ENCODE measurements at regions not wholly inside any gene's neighbourhood (a gene's known extent, or its start where the extent isn't known, plus 50 kb on each side); places are given as distances from the start of the nearest gene placed in this dataset.

DNA sequence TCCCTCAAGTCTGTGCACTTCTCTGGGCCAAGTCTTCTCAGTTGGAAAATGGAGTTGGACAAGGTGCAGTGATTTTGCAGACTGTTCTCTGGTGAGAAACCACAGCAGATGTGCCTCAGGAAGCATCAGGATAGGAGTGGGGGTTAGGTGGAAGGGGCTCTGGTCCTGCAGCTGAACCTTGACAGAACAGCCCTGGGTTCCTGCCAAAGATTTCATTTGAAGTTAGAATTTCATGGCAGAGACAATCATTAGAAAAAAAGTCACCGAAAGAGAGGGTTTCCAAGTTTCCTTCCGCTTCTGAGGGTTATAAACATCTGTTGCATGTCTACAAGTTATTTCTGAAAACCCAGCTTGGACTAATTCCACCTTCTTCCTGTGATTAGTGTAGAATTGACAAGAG is 80.4 kb upstream of the IRX3 start:
- intact Hi-C loops (cut with DNase I), result no loop called here
- WGBS, 2 donors, result 70 to 79% methylated on average over 2 of the region's 2 CpGs
- H3K9me3 ChIP-seq, result no peaks in the 10 kb centered on the region
- no peaks in the 10 kb centered on the region for H3K4me1 ChIP-seq
- no peak for DNase-seq
- no peak overlapping the region for H3K27ac ChIP-seq
- TF ChIP-seq POLR2A (IDR thresholded peaks at IDR 0.05), result no peak
- TF ChIP-seq CTCF (IDR thresholded peaks at IDR 0.05), result no peak
- peaks cover 0 to 47% (median 0%) of the 10 kb centered on the region in 4 donors for H3K27me3 ChIP-seq
- no peak overlapping the region for H3K4me3 ChIP-seq
- H3K36me3 ChIP-seq, result no peaks in the 10 kb centered on the region

GRCh38 chr16:54365990-54366634 is 79.5 kb upstream of the IRX3 start:
- TF ChIP-seq POLR2A (IDR thresholded peaks at IDR 0.05), result no peak
- TF ChIP-seq CTCF (IDR thresholded peaks at IDR 0.05), result no peak
- no peaks in the 10 kb centered on the region for H3K36me3 ChIP-seq
- peaks cover 0 to 46% (median 0%) of the 10 kb centered on the region in 4 donors for H3K27me3 ChIP-seq
- no peaks in the 10 kb centered on the region for H3K4me1 ChIP-seq
- H3K4me3 ChIP-seq, result no peak overlapping the region
- H3K9me3 ChIP-seq, result no peaks in the 10 kb centered on the region
- WGBS, 2 donors, result 76 to 84% methylated on average over 9 to 10 of the region's 10 CpGs
- no peak overlapping the region for H3K27ac ChIP-seq
- intact Hi-C loops (cut with DNase I), result no loop called here
- no peak for DNase-seq

GRCh38 chr16:54363766-54364165 is 77.2 kb upstream of the IRX3 start:
- 87 to 91% methylated on average over 5 to 6 of the region's 6 CpGs for WGBS, 2 donors
- no peaks in the 10 kb centered on the region for H3K9me3 ChIP-seq
- no peak for DNase-seq
- no peaks in the 10 kb centered on the region for H3K36me3 ChIP-seq
- peaks cover 0 to 41% (median 0%) of the 10 kb centered on the region in 4 donors for H3K27me3 ChIP-seq
- peaks cover 0 to 16% (median 0%) of the 10 kb centered on the region in 3 donors for H3K4me1 ChIP-seq
- TF ChIP-seq POLR2A (IDR thresholded peaks at IDR 0.05) (no peak), CTCF (IDR thresholded peaks at IDR 0.05) (no peak)
- H3K27ac ChIP-seq, result no peak overlapping the region
- H3K4me3 ChIP-seq, result no peak overlapping the region
- intact Hi-C loops (cut with DNase I), result no loop called here

DNA sequence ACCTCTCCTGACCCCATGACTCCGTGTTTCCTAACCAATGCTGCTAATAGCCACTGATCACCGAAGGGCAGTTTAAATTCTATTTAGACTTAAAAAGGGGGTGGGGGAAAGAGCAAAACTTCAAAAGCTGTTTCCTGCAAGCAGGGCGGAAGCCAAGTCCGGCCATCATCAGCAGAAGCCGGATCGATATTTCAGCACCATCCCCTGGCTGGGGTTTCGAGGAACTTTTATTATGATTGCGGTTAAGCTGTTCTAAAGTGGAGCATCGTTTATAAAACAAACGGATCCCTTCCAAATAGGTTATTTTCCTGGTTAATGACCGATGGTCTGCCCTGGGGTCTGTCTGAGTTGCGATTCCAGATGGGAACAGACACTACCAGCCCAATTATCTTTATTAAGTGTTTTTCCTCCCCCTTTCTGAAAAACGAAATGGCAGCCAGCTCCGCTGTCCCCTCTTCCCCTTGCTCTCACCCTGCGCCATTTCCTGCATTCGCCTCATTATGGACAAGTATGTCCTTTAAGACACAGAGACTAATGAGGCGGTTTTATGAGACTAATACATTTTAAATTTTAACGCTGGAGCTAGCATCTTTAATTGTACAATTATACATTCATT is 76.1 kb upstream of the IRX3 start:
- no peak for TF ChIP-seq POLR2A (IDR thresholded peaks at IDR 0.05)
- no peak for TF ChIP-seq CTCF (IDR thresholded peaks at IDR 0.05)
- DNase-seq, result no peak
- H3K27me3 ChIP-seq, result peaks cover 0 to 48% (median 0%) of the 10 kb centered on the region in 4 donors
- H3K4me1 ChIP-seq, result peaks cover 0 to 18% (median 0%) of the 10 kb centered on the region in 3 donors
- H3K9me3 ChIP-seq, result no peaks in the 10 kb centered on the region
- no peak overlapping the region for H3K4me3 ChIP-seq
- 52 to 59% methylated on average over 16 to 17 of the region's 18 CpGs for WGBS, 2 donors
- H3K36me3 ChIP-seq, result no peaks in the 10 kb centered on the region
- intact Hi-C loops (cut with DNase I), result no loop called here
- H3K27ac ChIP-seq, result no peak overlapping the region

GRCh38 chr16:54361246-54361645 is 74.7 kb upstream of the IRX3 start:
- 27 to 38% methylated on average over 1 of the region's 1 CpG for WGBS, 2 donors
- Histone ChIP-seq H3K4me1 (peaks cover 0 to 18% (median 0%) of the 10 kb centered on the region in 3 donors), H3K27ac (no peak overlapping the region), H3K9me3 (no peaks in the 10 kb centered on the region), H3K27me3 (peaks cover 0 to 54% (median 0%) of the 10 kb centered on the region in 4 donors), H3K36me3 (no peaks in the 10 kb centered on the region), H3K4me3 (no peak overlapping the region)
- TF ChIP-seq CTCF (IDR thresholded peaks at IDR 0.05), result no peak
- TF ChIP-seq POLR2A (IDR thresholded peaks at IDR 0.05), result no peak
- intact Hi-C loops (cut with DNase I), result no loop called here
- no peak for DNase-seq
